ENCODE measurements at regions not wholly inside any gene's neighbourhood (a gene's known extent, or its start where the extent isn't known, plus 50 kb on each side); places are given as distances from the start of the nearest gene placed in this dataset.

GRCh38 chr13:90541346-90541745 is 806.1 kb upstream of the MIR17HG start (continued):
- TF ChIP-seq, protein P1, sequence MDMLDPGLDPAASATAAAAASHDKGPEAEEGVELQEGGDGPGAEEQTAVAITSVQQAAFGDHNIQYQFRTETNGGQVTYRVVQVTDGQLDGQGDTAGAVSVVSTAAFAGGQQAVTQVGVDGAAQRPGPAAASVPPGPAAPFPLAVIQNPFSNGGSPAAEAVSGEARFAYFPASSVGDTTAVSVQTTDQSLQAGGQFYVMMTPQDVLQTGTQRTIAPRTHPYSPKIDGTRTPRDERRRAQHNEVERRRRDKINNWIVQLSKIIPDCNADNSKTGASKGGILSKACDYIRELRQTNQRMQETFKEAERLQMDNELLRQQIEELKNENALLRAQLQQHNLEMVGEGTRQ (CRISPR knock-in tag; IDR thresholded peaks at IDR 0.05) = no peak
- TF ChIP-seq MLX (CRISPR knock-in tag; conservative IDR thresholded peaks at IDR 0.05) (no peak), POLR2AphosphoS2 (IDR thresholded peaks at IDR 0.05; ENCODE audit: low read length) (no peak), EHMT2 (IDR thresholded peaks at IDR 0.05) (no peak), MAFK (IDR thresholded peaks at IDR 0.05; ENCODE audit: low read length) (peak; percentile 41; the same call in 1 of the 2 replicates), CGGBP1 (CRISPR knock-in tag; IDR thresholded peaks at IDR 0.05) (no peak)

DNA sequence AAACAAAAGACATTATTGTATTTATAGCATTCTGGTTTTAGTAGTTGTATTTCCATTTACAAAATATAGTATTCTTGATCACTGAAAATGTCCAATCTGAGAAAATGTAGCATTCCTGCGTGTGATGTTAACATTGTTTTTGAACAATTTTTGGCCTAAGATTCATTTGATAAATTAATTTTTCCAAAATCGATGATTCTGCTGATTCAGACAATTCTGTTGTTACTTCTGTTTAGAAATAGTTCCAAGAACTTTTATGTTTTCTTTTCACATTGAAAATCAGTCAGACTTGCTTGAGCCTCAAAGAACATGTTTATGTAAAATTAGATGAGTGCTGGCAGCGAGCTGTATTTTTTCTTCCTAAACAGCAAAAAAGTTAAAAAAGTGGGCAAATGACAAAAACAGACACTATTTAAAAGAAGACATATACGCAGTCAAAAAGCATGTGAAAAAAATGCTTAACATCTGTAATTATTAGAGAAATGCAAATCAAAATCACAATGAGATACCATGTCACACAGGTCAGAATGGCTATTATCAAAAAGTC is 804.5 kb upstream of the MIR17HG start:
- Histone ChIP-seq H3K9ac (ENCODE audit: insufficient read depth in 1 of 2, low read depth in 2 of 2, low read length in 2 of 2) (no peak overlapping the region), H3K4me2 (ENCODE audit: insufficient read depth, low read length) (no peak overlapping the region), H4K20me1 (replicated peaks; ENCODE audit: control insufficient read depth, insufficient read depth, low read length) (no peaks in the 10 kb centered on the region), H3K4me3 (no peak overlapping the region), H3K27me3 (ENCODE audit: control insufficient read depth in 2 of 2, insufficient read depth in 2 of 2, low read length in 2 of 2) (no peaks in the 10 kb centered on the region), H3K4me1 (replicated peaks in 1 of 2; ENCODE audit: control insufficient read depth in 2 of 2, insufficient read depth in 2 of 2, low read length in 2 of 2) (no peaks in the 10 kb centered on the region), H3K9me3 (replicated peaks; ENCODE audit: control insufficient read depth, insufficient read depth, low read depth, low read length) (peaks cover 3% of the 10 kb centered on the region; the same call in 1 of the 2 replicates), H2AFZ (ENCODE audit: low read depth, low read length) (no peak overlapping the region), H3K27ac (ENCODE audit: extremely low read depth, low read depth, low read length) (no peak overlapping the region), H3K36me3 (ENCODE audit: control insufficient read depth, insufficient read depth, low read length) (no peaks in the 10 kb centered on the region), H3K9me1 (ENCODE audit: control insufficient read depth, insufficient read depth, low read length) (no peaks in the 10 kb centered on the region), H3K79me2 (ENCODE audit: control insufficient read depth, insufficient read depth, low read length) (no peaks in the 10 kb centered on the region)
- no peak for ATAC-seq
- no peak for FAIRE-seq
- in situ Hi-C loops (cut with MboI) = no loop called here
- WGBS (ENCODE audit: insufficient coverage, low coverage, missing lambda C conversion rate) = 0% methylated on average over 4 of the region's 4 CpGs
- CTCF ChIA-PET (ENCODE audit: low intra/inter-chr PET ratio) = no interaction called here
- POLR2A ChIA-PET = interaction anchor here (0.5 kb wide), 1 partner anchor 682 kb away, joined by 3 read pairs; no protein-coding TSS in a partner anchor
- intact Hi-C loops (cut with micrococcal nuclease) = loop anchor here (5.0 kb wide), 1 partner anchor 51 kb away; no protein-coding TSS in a partner anchor
- DNase-seq (ENCODE audit: extremely low read depth in 1 of 4, low spot score in 3 of 4) = no peak
- BruUV-seq (replicated peaks) = no TSS peak
- no peak for TF ChIP-seq HIVEP1 (CRISPR knock-in tag; IDR thresholded peaks at IDR 0.05)
- TF ChIP-seq MAFK (IDR thresholded peaks at IDR 0.05; ENCODE audit: low read length) = peak; percentile 62; the same call in 1 of the 2 replicates
- no peak for TF ChIP-seq ATF6 (CRISPR knock-in tag; IDR thresholded peaks at IDR 0.05)
- TF ChIP-seq MCM5 (IDR thresholded peaks at IDR 0.05; ENCODE audit: low read depth) = no peak
- TF ChIP-seq ZNF77 (CRISPR knock-in tag; IDR thresholded peaks at IDR 0.05) = 0 out of 2 replicates have a peak, but pooled peaks have one; percentile 40
- peak; percentile 21; the same call in 1 of the 2 replicates for TF ChIP-seq ZFX (CRISPR knock-in tag; IDR thresholded peaks at IDR 0.05)
- TF ChIP-seq ZNF57 (CRISPR knock-in tag; IDR thresholded peaks at IDR 0.05) = no peak
- TF ChIP-seq C11orf30 (IDR thresholded peaks at IDR 0.05; ENCODE audit: low read depth) = peak; percentile 79
- TF ChIP-seq, protein P2, sequence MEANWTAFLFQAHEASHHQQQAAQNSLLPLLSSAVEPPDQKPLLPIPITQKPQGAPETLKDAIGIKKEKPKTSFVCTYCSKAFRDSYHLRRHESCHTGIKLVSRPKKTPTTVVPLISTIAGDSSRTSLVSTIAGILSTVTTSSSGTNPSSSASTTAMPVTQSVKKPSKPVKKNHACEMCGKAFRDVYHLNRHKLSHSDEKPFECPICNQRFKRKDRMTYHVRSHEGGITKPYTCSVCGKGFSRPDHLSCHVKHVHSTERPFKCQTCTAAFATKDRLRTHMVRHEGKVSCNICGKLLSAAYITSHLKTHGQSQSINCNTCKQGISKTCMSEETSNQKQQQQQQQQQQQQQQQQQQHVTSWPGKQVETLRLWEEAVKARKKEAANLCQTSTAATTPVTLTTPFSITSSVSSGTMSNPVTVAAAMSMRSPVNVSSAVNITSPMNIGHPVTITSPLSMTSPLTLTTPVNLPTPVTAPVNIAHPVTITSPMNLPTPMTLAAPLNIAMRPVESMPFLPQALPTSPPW (CRISPR knock-in tag; IDR thresholded peaks at IDR 0.05) = no peak
- TF ChIP-seq SPI1 (IDR thresholded peaks at IDR 0.05; ENCODE audit: borderline replicate concordance, low read depth, low read length) = no peak
- TF ChIP-seq MAFG (tag; conservative IDR thresholded peaks at IDR 0.05) = peak; percentile 77; the same call in 1 of the 2 replicates
- no peak for TF ChIP-seq MEF2D (tag; conservative IDR thresholded peaks at IDR 0.05; ENCODE audit: low read depth)

All from K562 (cell line).